Liver (tissue), 8 donors: ENCODE measurements at regions not wholly inside any gene's neighbourhood (a gene's known extent, or its start where the extent isn't known, plus 50 kb on each side); places are given as distances from the start of the nearest gene placed in this dataset.

ENCODE experiments used
- DNase-seq: peaks from one replicate; pipeline ENCODE4 v3.0.0-alpha.2; 2017; ENCODE audit warnings: low spot score
- H3K27ac ChIP-seq, 2 donors: one replicate each; pipeline ENCODE4 v1.7.0; 2013; ENCODE audit warnings: inconsistent platforms in 2 of 2, low read length in 2 of 2, control low read depth in 1 of 2, low read depth in 1 of 2, mild to moderate bottlenecking in 1 of 2
- H3K27me3 ChIP-seq, 4 donors: one replicate each; pipeline versions ENCODE4 v1.6.1 to v1.7.0; 2013; ENCODE audit warnings: low read length in 3 of 4, inconsistent platforms in 1 of 4, mild to moderate bottlenecking in 1 of 4, moderate library complexity in 1 of 4; ENCODE audit not compliant: control insufficient read depth in 4 of 4, insufficient read depth in 4 of 4
- H3K36me3 ChIP-seq, 4 donors: one replicate each; pipeline versions ENCODE4 v1.6.1 to v1.7.0; 2013; ENCODE audit warnings: low read length in 3 of 4, mild to moderate bottlenecking in 3 of 4, low read depth in 1 of 4, moderate library complexity in 1 of 4; ENCODE audit not compliant: control insufficient read depth in 4 of 4, insufficient read depth in 3 of 4
- H3K4me1 ChIP-seq, 4 donors: one replicate each; pipeline versions ENCODE4 v1.6.1 to v1.7.0; 2013; ENCODE audit warnings: low read length in 3 of 4, mild to moderate bottlenecking in 3 of 4, moderate library complexity in 1 of 4; ENCODE audit not compliant: control insufficient read depth in 4 of 4, insufficient read depth in 4 of 4
- H3K4me3 ChIP-seq, 3 donors: one replicate each; pipeline versions ENCODE4 v1.6.1 to v1.7.0; 2013; ENCODE audit warnings: low read length in 3 of 3, control low read depth in 1 of 3, low read depth in 1 of 3, mild to moderate bottlenecking in 1 of 3
- H3K9ac ChIP-seq, 2 donors: one replicate each; pipeline ENCODE4 v1.7.0; 2013; ENCODE audit warnings: low read length in 2 of 2, mild to moderate bottlenecking in 2 of 2, moderate library complexity in 2 of 2, control low read depth in 1 of 2, low read depth in 1 of 2
- H3K9me3 ChIP-seq, 4 donors: one replicate each; pipeline versions ENCODE4 v1.6.1 to v1.7.0; 2013; ENCODE audit warnings: low read length in 3 of 4; ENCODE audit not compliant: control insufficient read depth in 4 of 4
- ATF3 ChIP-seq: IDR thresholded peaks from 2 replicates; pipeline ENCODE4 v1.6.1; 2016; ENCODE audit warnings: antibody characterized with exemption
- CTCF ChIP-seq: fragments of 150-350 bp; IDR thresholded peaks from 2 replicates; pipeline ENCODE4 v1.5.1; 2017; ENCODE audit warnings: improper control_type of control experiment, low read depth, low read length; ENCODE audit not compliant: missing input control
- EGR1 ChIP-seq, 2 donors: IDR thresholded peaks; 2 replicates each; pipeline ENCODE4 v1.6.1; 2016 to 2018; ENCODE audit warnings: antibody characterized with exemption in 2 of 2, low read depth in 2 of 2
- FOXA1 ChIP-seq: IDR thresholded peaks from 2 replicates; pipeline ENCODE4 v1.6.1; 2016; ENCODE audit warnings: antibody characterized with exemption
- FOXA2 ChIP-seq: IDR thresholded peaks from 2 replicates; pipeline ENCODE4 v1.6.1; 2016; ENCODE audit warnings: antibody characterized with exemption
- GABPA ChIP-seq, 2 donors: IDR thresholded peaks in 1 of 2; conservative IDR thresholded peaks in 1 of 2; 2 replicates each; pipeline ENCODE4 v1.6.1; 2016; ENCODE audit warnings: antibody characterized with exemption in 2 of 2, mild to moderate bottlenecking in 1 of 2, moderate library complexity in 1 of 2
- HNF4A ChIP-seq, 2 donors: conservative IDR thresholded peaks; 2 replicates each; pipeline ENCODE4 v1.6.1; 2016; ENCODE audit warnings: antibody characterized with exemption in 2 of 2, mild to moderate bottlenecking in 2 of 2
- HNF4G ChIP-seq: IDR thresholded peaks from 2 replicates; pipeline ENCODE4 v1.6.1; 2016; ENCODE audit warnings: antibody characterized with exemption
- JUND ChIP-seq, 2 donors: IDR thresholded peaks; 2 replicates each; pipeline ENCODE4 v1.6.1; 2016; ENCODE audit warnings: antibody characterized with exemption in 2 of 2
- NR2F2 ChIP-seq: IDR thresholded peaks from 2 replicates; pipeline ENCODE4 v1.6.1; 2016; ENCODE audit warnings: antibody characterized with exemption
- RAD21 ChIP-seq, 2 donors: IDR thresholded peaks; 2 replicates each; pipeline ENCODE4 v1.6.1; 2016; ENCODE audit warnings: antibody characterized with exemption in 2 of 2, mild to moderate bottlenecking in 2 of 2
- REST ChIP-seq: IDR thresholded peaks from 2 replicates; pipeline ENCODE4 v1.6.1; 2016; ENCODE audit warnings: antibody characterized with exemption, mild to moderate bottlenecking
- RXRA ChIP-seq, 2 donors: IDR thresholded peaks; 2 replicates each; pipeline ENCODE4 v1.6.1; 2017 to 2018; ENCODE audit warnings: antibody characterized with exemption in 2 of 2, mild to moderate bottlenecking in 1 of 2
- SP1 ChIP-seq: IDR thresholded peaks from 2 replicates; pipeline ENCODE4 v1.6.1; 2018; ENCODE audit warnings: antibody characterized with exemption, mild to moderate bottlenecking
- TAF1 ChIP-seq: conservative IDR thresholded peaks from 2 replicates; pipeline ENCODE4 v1.6.1; 2016; ENCODE audit warnings: antibody characterized with exemption, mild to moderate bottlenecking
- YY1 ChIP-seq: IDR thresholded peaks from 2 replicates; pipeline ENCODE4 v1.6.1; 2016; ENCODE audit warnings: antibody characterized with exemption, mild to moderate bottlenecking
- ZBTB33 ChIP-seq: IDR thresholded peaks from 2 replicates; pipeline ENCODE4 v1.6.1; 2016; ENCODE audit warnings: antibody characterized with exemption
- WGBS: extraction: QIAGEN DNeasy Blood & Tissue Kit; methylation state at CpG from one replicate; pipeline ENCODE4 v1.1.7; 2013; 5-methylcytosine and 5-hydroxymethylcytosine counted together
- TF ChIP-seq, protein P1 (sequence below): IDR thresholded peaks from 2 replicates; pipeline ENCODE4 v1.6.1; 2016; ENCODE audit warnings: antibody characterized with exemption
- donor health status: healthy.
- donor health status: healthy.
- donor health status: healthy.
- donor health status: healthy.
- donor health status: healthy.

GRCh38 chr4:136461533-136461932 is 1070.8 kb downstream of the PCDH18 start:
- no peak overlapping the region for H3K27ac ChIP-seq
- H3K4me3 ChIP-seq = no peak overlapping the region
- no peaks in the 10 kb centered on the region for H3K36me3 ChIP-seq
- TF ChIP-seq SP1 = no peak
- TF ChIP-seq TAF1 = no peak
- no peak for TF ChIP-seq RXRA (IDR thresholded peaks at IDR 0.05)
- TF ChIP-seq NR2F2 = no peak
- TF ChIP-seq CTCF = no peak
- TF ChIP-seq ZBTB33 = no peak
- TF ChIP-seq GABPA (IDR thresholded peaks at IDR 0.05 in 1 of 2, conservative IDR thresholded peaks at IDR 0.05 in 1 of 2) = no peak
- TF ChIP-seq HNF4A (conservative IDR thresholded peaks at IDR 0.05) = no peak
- no peak for TF ChIP-seq ATF3
- no peak for TF ChIP-seq FOXA2
- no peak for TF ChIP-seq RAD21 (IDR thresholded peaks at IDR 0.05)
- TF ChIP-seq JUND (IDR thresholded peaks at IDR 0.05) = no peak
- no peak for TF ChIP-seq FOXA1
- TF ChIP-seq, protein P1, sequence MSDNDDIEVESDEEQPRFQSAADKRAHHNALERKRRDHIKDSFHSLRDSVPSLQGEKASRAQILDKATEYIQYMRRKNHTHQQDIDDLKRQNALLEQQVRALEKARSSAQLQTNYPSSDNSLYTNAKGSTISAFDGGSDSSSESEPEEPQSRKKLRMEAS = no peak
- no peak for TF ChIP-seq YY1
- TF ChIP-seq EGR1 (IDR thresholded peaks at IDR 0.05; ENCODE audit: low read depth in 2 of 2) = no peak
- H3K4me1 ChIP-seq = no peaks in the 10 kb centered on the region
- H3K27me3 ChIP-seq = no peaks in the 10 kb centered on the region
- no peak overlapping the region for H3K9ac ChIP-seq
- H3K9me3 ChIP-seq = no peaks in the 10 kb centered on the region
- 82% methylated on average over 6 of the region's 6 CpGs for WGBS
- DNase-seq = no peak

- DNase-seq = no peak
- Histone ChIP-seq H3K9ac (no peak overlapping the region), H3K4me3 (no peak overlapping the region), H3K27ac (no peak overlapping the region), H3K4me1 (no peaks in the 10 kb centered on the region), H3K27me3 (no peaks in the 10 kb centered on the region), H3K9me3 (no peaks in the 10 kb centered on the region), H3K36me3 (no peaks in the 10 kb centered on the region)
- WGBS = 82% methylated on average over 4 of the region's 4 CpGs
- TF ChIP-seq REST (no peak), ATF3 (no peak), NR2F2 (no peak), JUND (IDR thresholded peaks at IDR 0.05) (no peak), YY1 (no peak), ZBTB33 (no peak), HNF4G (no peak), RAD21 (IDR thresholded peaks at IDR 0.05) (no peak), RXRA (IDR thresholded peaks at IDR 0.05) (no peak), HNF4A (conservative IDR thresholded peaks at IDR 0.05) (no peak), TAF1 (no peak), GABPA (IDR thresholded peaks at IDR 0.05 in 1 of 2, conservative IDR thresholded peaks at IDR 0.05 in 1 of 2) (no peak), FOXA1 (no peak)
- TF ChIP-seq, protein P1 = no peak
Observed at GRCh38 chr4:136458326-136458725, 1074.0 kb downstream of the PCDH18 start.
